ENCODE measurements at regions not wholly inside any gene's neighbourhood (a gene's known extent, or its start where the extent isn't known, plus 50 kb on each side); places are given as distances from the start of the nearest gene placed in this dataset.

DNA sequence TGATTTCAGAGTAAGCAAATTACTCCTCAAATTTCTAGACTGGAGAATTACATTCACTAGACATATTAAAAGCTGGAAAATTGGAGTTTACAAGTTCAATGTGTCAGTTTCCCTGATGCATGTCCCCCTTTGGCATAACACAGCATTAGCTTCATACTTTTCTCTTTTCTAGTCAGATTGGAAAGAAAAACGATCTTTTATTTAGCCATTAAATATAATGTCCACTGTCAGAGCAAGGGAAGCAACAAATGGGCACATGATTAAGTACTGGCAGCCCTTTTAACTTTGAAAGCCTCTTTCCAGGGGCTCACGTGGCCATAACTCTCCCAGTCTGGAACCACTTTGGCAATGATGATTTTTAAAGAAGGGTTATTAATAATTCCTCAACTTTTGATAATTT, 203.3 kb downstream of the KCNN2 start:
- no peaks in the 10 kb centered on the region for H3K4me1 ChIP-seq
- no peak overlapping the region for H3K4me3 ChIP-seq
- no peak for ATAC-seq
- TF ChIP-seq, protein P1, sequence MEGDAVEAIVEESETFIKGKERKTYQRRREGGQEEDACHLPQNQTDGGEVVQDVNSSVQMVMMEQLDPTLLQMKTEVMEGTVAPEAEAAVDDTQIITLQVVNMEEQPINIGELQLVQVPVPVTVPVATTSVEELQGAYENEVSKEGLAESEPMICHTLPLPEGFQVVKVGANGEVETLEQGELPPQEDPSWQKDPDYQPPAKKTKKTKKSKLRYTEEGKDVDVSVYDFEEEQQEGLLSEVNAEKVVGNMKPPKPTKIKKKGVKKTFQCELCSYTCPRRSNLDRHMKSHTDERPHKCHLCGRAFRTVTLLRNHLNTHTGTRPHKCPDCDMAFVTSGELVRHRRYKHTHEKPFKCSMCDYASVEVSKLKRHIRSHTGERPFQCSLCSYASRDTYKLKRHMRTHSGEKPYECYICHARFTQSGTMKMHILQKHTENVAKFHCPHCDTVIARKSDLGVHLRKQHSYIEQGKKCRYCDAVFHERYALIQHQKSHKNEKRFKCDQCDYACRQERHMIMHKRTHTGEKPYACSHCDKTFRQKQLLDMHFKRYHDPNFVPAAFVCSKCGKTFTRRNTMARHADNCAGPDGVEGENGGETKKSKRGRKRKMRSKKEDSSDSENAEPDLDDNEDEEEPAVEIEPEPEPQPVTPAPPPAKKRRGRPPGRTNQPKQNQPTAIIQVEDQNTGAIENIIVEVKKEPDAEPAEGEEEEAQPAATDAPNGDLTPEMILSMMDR (IDR thresholded peaks at IDR 0.05) = no peak
- TF ChIP-seq POLR2A (IDR thresholded peaks at IDR 0.05) = no peak
- peaks cover 0 to 19% (median 5%) of the 10 kb centered on the region in 12 donors for H3K9me3 ChIP-seq
- intact Hi-C loops (cut with DNase I) = no loop called here
- H3K36me3 ChIP-seq = no peaks in the 10 kb centered on the region
- no peaks in the 10 kb centered on the region for H3K27me3 ChIP-seq
- WGBS, 4 donors = 37 to 48% (median 40%) methylated on average over 2 of the region's 2 CpGs
- no peak overlapping the region for H3K27ac ChIP-seq
- DNase-seq = no peak

DNA sequence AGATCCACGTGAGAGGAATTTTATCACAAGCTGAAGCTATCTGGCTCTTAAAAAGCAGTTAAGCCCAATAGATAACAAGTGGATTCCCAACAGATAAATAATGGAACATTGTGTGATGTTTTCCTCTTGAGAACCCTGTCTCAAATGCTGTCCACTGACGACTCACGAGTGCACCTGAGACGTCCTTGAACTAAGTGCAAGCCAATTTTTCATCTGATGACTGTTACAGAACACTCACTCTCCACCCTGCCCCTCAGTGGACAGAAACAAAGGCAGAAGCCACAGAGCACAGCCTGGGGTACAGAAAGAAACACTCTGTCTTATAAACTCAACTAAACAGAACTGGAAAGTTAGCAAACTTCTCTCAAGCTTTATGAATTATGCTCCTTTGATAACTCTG, 199.5 kb downstream of the KCNN2 start:
- no peaks in the 10 kb centered on the region for H3K36me3 ChIP-seq
- no peak for ATAC-seq
- H3K9me3 ChIP-seq = no peaks in the 10 kb centered on the region
- no peaks in the 10 kb centered on the region for H3K4me1 ChIP-seq
- no peak overlapping the region for H3K4me3 ChIP-seq
- no peak for TF ChIP-seq POLR2A (IDR thresholded peaks at IDR 0.05)
- TF ChIP-seq, protein P1 (IDR thresholded peaks at IDR 0.05) = no peak
- no peak overlapping the region for H3K27ac ChIP-seq
- DNase-seq = no peak
- intact Hi-C loops (cut with DNase I) = no loop called here
- WGBS, 4 donors = 18 to 32% (median 25%) methylated on average over 4 of the region's 4 CpGs
- no peaks in the 10 kb centered on the region for H3K27me3 ChIP-seq
